ENCODE measurements at regions not wholly inside any gene's neighbourhood (a gene's known extent, or its start where the extent isn't known, plus 50 kb on each side); places are given as distances from the start of the nearest gene placed in this dataset.

GRCh38 chr12:76259106-76259505, 89.1 kb downstream of the BBS10 start:
- H3K9ac ChIP-seq (ENCODE audit: low read depth, low read length) = peak overlapping the region; percentile 45; the same call in 1 of the 2 replicates

More at GRCh38 chr12:76259106-76259505, 89.1 kb downstream of the BBS10 start:
- Histone ChIP-seq H3K14ac (replicated peaks; ENCODE audit: low read depth, low read length) (peak overlapping the region; percentile 73), H3K36me3 (ENCODE audit: control insufficient read depth, insufficient read depth, low read length) (no peaks in the 10 kb centered on the region), H4K20me1 (ENCODE audit: insufficient read depth, low read length) (no peaks in the 10 kb centered on the region), H3K27me3 (ENCODE audit: control insufficient read depth, insufficient read depth, low read length) (no peaks in the 10 kb centered on the region), H3K9me1 (ENCODE audit: insufficient read depth, low read length) (peaks cover 9% of the 10 kb centered on the region; the same call in 1 of the 2 replicates), H3K23ac (ENCODE audit: low read depth, low read length) (peak overlapping the region; percentile 83; the same call in 1 of the 2 replicates), H2BK5ac (ENCODE audit: low read depth, low read length, poor library complexity, severe bottlenecking) (peak overlapping the region; percentile 88), H3K79me1 (ENCODE audit: low read depth in 1 of 2, low read length in 2 of 2) (peaks cover 13 to 18% of the 10 kb centered on the region in 2 experiments; a peak in 2 of 4 replicates), H2AFZ (replicated peaks; ENCODE audit: low read length, poor library complexity) (no peak overlapping the region), H3K4me2 (ENCODE audit: low read depth, low read length) (peak overlapping the region; percentile 16; the same call in 1 of the 2 replicates), H2BK120ac (ENCODE audit: low read depth, low read length) (peak overlapping the region; percentile 94), H2AK5ac (ENCODE audit: low read depth, low read length) (peak overlapping the region; percentile 67), H2BK20ac (ENCODE audit: low read depth, low read length) (peak overlapping the region; percentile 92), H4K8ac (ENCODE audit: low read depth in 2 of 2, low read length in 2 of 2) (peak overlapping the region; percentile 38 to 90), H2BK15ac (ENCODE audit: low read depth, low read length) (peak overlapping the region; percentile 73; the same call in 2 of the 3 replicates), H3K4me3 (ENCODE audit: insufficient read depth, low read depth, low read length) (no peak overlapping the region), H3K18ac (ENCODE audit: low read depth, low read length) (peak overlapping the region; percentile 74), H3K56ac (ENCODE audit: extremely low read depth, insufficient read depth, low read length) (peak overlapping the region; percentile 81), H3K4me1 (ENCODE audit: control insufficient read depth, insufficient read depth, low read length) (peaks cover 12% of the 10 kb centered on the region), H3K9me3 (ENCODE audit: control insufficient read depth, insufficient read depth, low read length) (0 out of 2 replicates have a peak, but pooled peaks cover 1% of the 10 kb centered on the region), H2AK9ac (replicated peaks; ENCODE audit: low read depth, low read length, poor library complexity) (no peak overlapping the region), H4K5ac (ENCODE audit: low read depth, low read length) (peak overlapping the region; percentile 47), H4K91ac (ENCODE audit: insufficient read depth, low read depth, low read length) (peak overlapping the region; percentile 87), H3K4ac (ENCODE audit: low read depth, low read length) (peak overlapping the region; percentile 87), H3K27ac (ENCODE audit: insufficient read depth, low read length) (peak overlapping the region; percentile 63)
- in situ Hi-C loops (cut with MboI; ENCODE audit: low sequenced_read_pairs) (no loop called here), dilution Hi-C loops (cut with HindIII; ENCODE audit: low sequenced_read_pairs, unreplicated experiment) (no loop called here), intact Hi-C loops (cut with micrococcal nuclease) (no loop called here)
- BruUV-seq (replicated peaks) = no TSS peak
- ATAC-seq (ENCODE audit: low read depth) = peak; percentile 48
- POLR2A ChIA-PET (ENCODE audit: unreplicated experiment) = interaction anchor here (0.5 to 1.0 kb wide), 4 partner anchors 10 to 228 kb away, joined by 3 to 7 read pairs (median 3); no protein-coding TSS in a partner anchor
- no CpG with 5 or more reads among the region's 1 CpG for WGBS, 2 experiments (ENCODE audit: extremely low coverage in 2 of 2, insufficient read length in 1 of 2)
- peak; percentile 44 for DNase-seq
- CTCF ChIA-PET = interaction anchor here (0.9 to 1.8 kb wide), 2 partner anchors 100 to 124 kb away, joined by 4 to 7 read pairs; no protein-coding TSS in a partner anchor
- TF ChIP-seq MXI1 (IDR thresholded peaks at IDR 0.05; ENCODE audit: borderline replicate concordance, low read depth, low read length) = no peak
- 0 out of 2 replicates have a peak, but pooled peaks have one; percentile 40 for TF ChIP-seq BHLHE40 (IDR thresholded peaks at IDR 0.05; ENCODE audit: low read depth, low read length)
- TF ChIP-seq, protein P1, sequence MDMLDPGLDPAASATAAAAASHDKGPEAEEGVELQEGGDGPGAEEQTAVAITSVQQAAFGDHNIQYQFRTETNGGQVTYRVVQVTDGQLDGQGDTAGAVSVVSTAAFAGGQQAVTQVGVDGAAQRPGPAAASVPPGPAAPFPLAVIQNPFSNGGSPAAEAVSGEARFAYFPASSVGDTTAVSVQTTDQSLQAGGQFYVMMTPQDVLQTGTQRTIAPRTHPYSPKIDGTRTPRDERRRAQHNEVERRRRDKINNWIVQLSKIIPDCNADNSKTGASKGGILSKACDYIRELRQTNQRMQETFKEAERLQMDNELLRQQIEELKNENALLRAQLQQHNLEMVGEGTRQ (IDR thresholded peaks at IDR 0.05; ENCODE audit: low read depth, low read length) = peak; percentile 50; the same call in 1 of the 2 replicates
